Activated T-helper 1 cell treated with anti-CD3 and anti-CD28 coated beads, Interleukin-12 subunit alpha, Interleukin-12 subunit beta, Interleukin-2, Interleukin-4 antibody, amounts not matched to agents 30 ng/mL and 10 ng/mL and 1 ng/mL, durations not matched to agents 14 hours and 24 hours and 36 hours (primary cell): ENCODE measurements at regions not wholly inside any gene's neighbourhood (a gene's known extent, or its start where the extent isn't known, plus 50 kb on each side); places are given as distances from the start of the nearest gene placed in this dataset.

Experiments
- DNase-seq: peaks from one replicate; pipeline ENCODE4 v3.0.0; 2021; ENCODE audit warnings: low spot score
- H3K27ac Mint-ChIP-seq: one replicate; pipeline ENCODE4 v1.8.0; 2021; ENCODE audit warnings: mild to moderate bottlenecking, mixed read lengths
- H3K27me3 Mint-ChIP-seq: one replicate; pipeline ENCODE4 v1.8.0; 2022; ENCODE audit warnings: mild to moderate bottlenecking, moderate library complexity, mixed read lengths; ENCODE audit not compliant: insufficient read depth
- H3K36me3 Mint-ChIP-seq: one replicate; pipeline ENCODE4 v1.8.0; 2021; ENCODE audit warnings: low read depth, mixed read lengths
- H3K4me1 Mint-ChIP-seq: one replicate; pipeline ENCODE4 v1.8.0; 2021; ENCODE audit warnings: low read depth, mixed read lengths
- H3K4me3 Mint-ChIP-seq: one replicate; pipeline ENCODE4 v1.8.0; 2021; ENCODE audit warnings: mild to moderate bottlenecking, moderate library complexity, mixed read lengths
- H3K9me3 Mint-ChIP-seq: one replicate; pipeline ENCODE4 v1.8.0; 2021; ENCODE audit warnings: mixed read lengths
- intact Hi-C: fragments of 100-400 bp; cut with micrococcal nuclease; formaldehyde crosslinking; loops from one replicate; pipeline ENCODE4 v1.15.1; 2024

- Mint-ChIP-seq H3K9me3 (peaks cover 13% of the 10 kb centered on the region), H3K4me3 (no peak overlapping the region), H3K4me1 (no peaks in the 10 kb centered on the region), H3K27ac (no peak overlapping the region), H3K27me3 (no peaks in the 10 kb centered on the region), H3K36me3 (no peaks in the 10 kb centered on the region)
- intact Hi-C loops = no loop called here
- DNase-seq = no peak
These were observed 473.3 kb upstream of the PSMD7 start for GRCh38 chr16:73823205-73823849.

DNA sequence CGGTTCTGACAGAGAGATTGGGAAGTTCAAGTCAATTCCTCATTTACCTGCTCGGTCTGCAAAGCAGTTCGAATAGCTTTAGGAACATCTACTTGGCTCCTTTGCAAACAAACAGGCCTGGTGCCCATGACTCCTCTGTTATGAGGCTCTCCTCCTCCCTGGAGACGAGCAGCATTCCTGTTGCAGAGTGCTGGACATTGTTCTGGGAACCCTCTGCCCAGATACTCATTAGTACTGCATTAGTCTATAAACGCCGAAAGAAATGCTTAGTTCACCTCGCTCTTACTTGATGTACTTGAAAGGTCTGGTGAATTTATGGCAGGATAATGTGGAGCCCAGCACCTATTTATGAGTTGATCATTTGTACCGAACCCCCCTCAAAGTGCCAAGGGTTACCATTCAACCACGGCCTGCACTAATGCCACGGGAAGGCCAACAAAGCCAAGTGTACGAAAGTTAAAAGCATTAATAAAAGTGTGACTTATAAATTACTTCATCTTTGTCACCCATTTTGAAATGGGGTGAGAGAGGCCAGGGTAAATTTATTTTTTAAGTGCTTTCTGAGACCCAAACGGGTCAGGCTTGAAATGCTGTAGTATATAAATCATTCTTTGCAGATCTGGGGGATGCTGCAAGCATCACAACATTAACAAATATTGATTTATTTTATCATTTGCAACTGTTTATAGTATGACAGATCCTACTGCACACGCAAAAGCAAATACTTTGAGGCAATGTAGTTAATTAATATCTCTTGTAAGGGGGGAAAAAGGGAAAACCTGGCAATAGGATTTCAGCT is 478.9 kb upstream of the PSMD7 start:
- Mint-ChIP-seq H3K4me1 (no peaks in the 10 kb centered on the region), H3K9me3 (peaks cover 8% of the 10 kb centered on the region), H3K36me3 (no peaks in the 10 kb centered on the region), H3K27ac (no peak overlapping the region), H3K4me3 (no peak overlapping the region), H3K27me3 (no peaks in the 10 kb centered on the region)
- DNase-seq = no peak
- intact Hi-C loops = no loop called here

- no peak for DNase-seq
- intact Hi-C loops = no loop called here
- no peaks in the 10 kb centered on the region for H3K27me3 Mint-ChIP-seq
- no peaks in the 10 kb centered on the region for H3K4me1 Mint-ChIP-seq
- no peaks in the 10 kb centered on the region for H3K9me3 Mint-ChIP-seq
- H3K27ac Mint-ChIP-seq = no peak overlapping the region
- no peaks in the 10 kb centered on the region for H3K36me3 Mint-ChIP-seq
- H3K4me3 Mint-ChIP-seq = no peak overlapping the region
These were observed 483.1 kb upstream of the PSMD7 start for GRCh38 chr16:73813527-73813926.

DNA sequence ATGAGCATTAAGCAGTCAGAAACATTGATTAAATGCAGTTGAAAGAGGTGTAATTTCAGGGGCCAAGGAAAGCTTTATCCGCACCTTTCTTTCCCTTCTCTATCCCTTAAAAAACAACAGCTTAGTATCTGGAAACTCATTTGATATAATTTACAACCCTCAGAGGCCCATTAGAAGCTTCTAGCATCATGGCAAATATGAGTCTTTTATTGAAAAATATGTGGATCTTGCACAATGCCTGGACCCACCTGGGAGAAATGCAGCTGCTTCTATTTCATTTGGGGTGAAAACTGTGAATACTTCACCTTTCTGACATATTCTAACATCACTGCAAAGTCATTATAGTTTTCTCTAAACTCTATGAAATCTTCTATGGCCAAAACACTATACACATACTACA is 492.2 kb upstream of the PSMD7 start:
- H3K36me3 Mint-ChIP-seq = no peaks in the 10 kb centered on the region
- no peak overlapping the region for H3K4me3 Mint-ChIP-seq
- DNase-seq = no peak
- no peaks in the 10 kb centered on the region for H3K27me3 Mint-ChIP-seq
- no peak overlapping the region for H3K27ac Mint-ChIP-seq
- no peaks in the 10 kb centered on the region for H3K9me3 Mint-ChIP-seq
- intact Hi-C loops = no loop called here
- H3K4me1 Mint-ChIP-seq = no peaks in the 10 kb centered on the region

DNA sequence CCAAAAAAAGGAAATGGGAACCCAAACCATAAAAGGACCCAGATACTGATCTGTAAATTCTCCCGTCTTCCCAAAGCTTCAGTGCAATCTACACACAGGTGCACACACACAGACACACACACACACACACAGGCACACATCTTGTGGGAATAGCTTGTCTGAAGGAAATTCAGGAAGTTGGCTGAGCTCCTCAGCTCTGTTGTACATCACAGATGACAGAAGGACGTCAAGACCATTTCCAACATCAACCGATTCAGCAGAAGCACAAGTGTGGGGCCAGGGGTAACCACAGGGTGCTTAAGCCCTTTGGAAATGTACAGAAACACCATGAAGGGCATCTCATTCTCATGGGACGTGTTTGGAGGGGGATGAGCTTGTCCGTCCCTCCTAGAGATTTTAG is 498.1 kb upstream of the PSMD7 start:
- H3K36me3 Mint-ChIP-seq = no peaks in the 10 kb centered on the region
- intact Hi-C loops = no loop called here
- no peak overlapping the region for H3K4me3 Mint-ChIP-seq
- no peak for DNase-seq
- H3K27me3 Mint-ChIP-seq = no peaks in the 10 kb centered on the region
- no peaks in the 10 kb centered on the region for H3K4me1 Mint-ChIP-seq
- H3K27ac Mint-ChIP-seq = no peak overlapping the region
- no peaks in the 10 kb centered on the region for H3K9me3 Mint-ChIP-seq

- Mint-ChIP-seq H3K4me3 (no peak overlapping the region), H3K27ac (no peak overlapping the region), H3K4me1 (no peaks in the 10 kb centered on the region), H3K27me3 (no peaks in the 10 kb centered on the region), H3K9me3 (peaks cover 2% of the 10 kb centered on the region), H3K36me3 (no peaks in the 10 kb centered on the region)
- no peak for DNase-seq
- intact Hi-C loops = no loop called here
These were observed 499.5 kb upstream of the PSMD7 start for GRCh38 chr16:73797115-73797514.

DNA sequence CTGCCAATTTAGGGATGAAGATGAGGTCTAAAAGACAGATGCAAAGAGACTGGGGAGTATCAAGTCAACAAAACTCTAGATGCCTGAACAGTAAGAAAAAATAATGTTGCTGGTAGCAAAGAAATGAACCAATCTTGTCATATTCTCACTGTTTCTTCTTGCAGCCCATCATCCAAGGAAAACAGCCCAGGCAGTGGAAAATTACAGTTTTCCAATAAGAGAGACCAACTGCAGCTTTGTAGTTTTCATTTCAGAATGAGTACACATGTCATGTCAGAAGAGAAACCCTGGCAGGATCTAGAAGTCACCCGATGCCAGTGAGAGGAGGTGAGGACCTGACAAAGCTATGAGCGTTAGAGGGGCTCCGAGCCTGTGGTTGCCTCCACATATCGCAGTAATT is 500.4 kb upstream of the PSMD7 start:
- H3K36me3 Mint-ChIP-seq = no peaks in the 10 kb centered on the region
- no peak for DNase-seq
- no peaks in the 10 kb centered on the region for H3K27me3 Mint-ChIP-seq
- peaks cover 6% of the 10 kb centered on the region for H3K9me3 Mint-ChIP-seq
- intact Hi-C loops = no loop called here
- H3K27ac Mint-ChIP-seq = no peak overlapping the region
- H3K4me1 Mint-ChIP-seq = no peaks in the 10 kb centered on the region
- H3K4me3 Mint-ChIP-seq = no peak overlapping the region

DNA sequence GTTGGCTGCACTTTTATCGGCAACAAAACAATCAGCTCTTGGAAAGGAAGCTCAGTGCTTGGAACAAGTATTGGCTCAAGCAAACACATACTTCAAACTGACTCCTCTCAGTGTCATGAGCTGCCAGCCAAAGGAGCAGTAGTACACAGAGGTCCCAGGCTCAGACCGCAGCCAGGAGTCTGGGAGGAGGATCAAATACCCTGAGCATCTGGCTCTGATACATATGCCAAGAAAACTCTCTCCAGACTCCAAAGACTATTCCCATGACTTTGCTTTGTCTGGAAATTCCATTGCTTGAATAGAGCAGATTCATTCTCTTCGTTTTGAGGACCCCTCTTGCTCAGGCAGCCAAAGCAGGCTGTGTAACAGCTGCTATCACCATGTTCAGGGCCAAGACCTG is 501.6 kb upstream of the PSMD7 start:
- Mint-ChIP-seq H3K4me1 (no peaks in the 10 kb centered on the region), H3K4me3 (no peak overlapping the region), H3K36me3 (no peaks in the 10 kb centered on the region), H3K27ac (no peak overlapping the region), H3K27me3 (no peaks in the 10 kb centered on the region), H3K9me3 (peaks cover 6% of the 10 kb centered on the region)
- DNase-seq = no peak
- intact Hi-C loops = no loop called here

GRCh38 chr16:73793871-73794437 is 502.7 kb upstream of the PSMD7 start:
- DNase-seq = no peak
- Mint-ChIP-seq H3K27me3 (no peaks in the 10 kb centered on the region), H3K4me1 (no peaks in the 10 kb centered on the region), H3K9me3 (peaks cover 6% of the 10 kb centered on the region), H3K4me3 (no peak overlapping the region), H3K36me3 (no peaks in the 10 kb centered on the region), H3K27ac (no peak overlapping the region)
- intact Hi-C loops = no loop called here

DNA sequence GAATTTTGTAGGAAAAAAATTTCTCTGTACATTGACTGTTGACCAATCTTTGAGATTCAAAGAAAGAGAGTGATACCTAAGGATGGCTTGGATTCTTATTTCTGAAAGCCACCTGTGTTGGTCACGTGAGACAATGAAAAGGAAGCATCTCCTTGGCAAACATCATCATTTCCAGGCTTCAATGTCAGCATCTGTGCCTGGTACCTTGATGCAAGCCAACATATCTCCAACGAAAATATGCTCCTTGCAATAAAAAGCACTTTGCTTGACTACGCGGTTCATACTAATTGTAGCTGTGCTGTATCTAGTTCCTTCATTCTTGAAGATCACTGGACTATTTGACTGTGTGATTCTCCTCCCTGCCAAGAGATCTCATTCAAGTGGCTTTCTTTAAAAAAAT is 503.4 kb upstream of the PSMD7 start:
- H3K36me3 Mint-ChIP-seq = no peaks in the 10 kb centered on the region
- no peak for DNase-seq
- peaks cover 6% of the 10 kb centered on the region for H3K9me3 Mint-ChIP-seq
- H3K27me3 Mint-ChIP-seq = no peaks in the 10 kb centered on the region
- intact Hi-C loops = no loop called here
- H3K4me3 Mint-ChIP-seq = no peak overlapping the region
- no peaks in the 10 kb centered on the region for H3K4me1 Mint-ChIP-seq
- H3K27ac Mint-ChIP-seq = no peak overlapping the region

- H3K4me1 Mint-ChIP-seq = no peaks in the 10 kb centered on the region
- no peak overlapping the region for H3K27ac Mint-ChIP-seq
- no peak for DNase-seq
- intact Hi-C loops = no loop called here
- peaks cover 6% of the 10 kb centered on the region for H3K9me3 Mint-ChIP-seq
- no peak overlapping the region for H3K4me3 Mint-ChIP-seq
- H3K27me3 Mint-ChIP-seq = no peaks in the 10 kb centered on the region
- H3K36me3 Mint-ChIP-seq = no peaks in the 10 kb centered on the region
These were observed 504.2 kb upstream of the PSMD7 start for GRCh38 chr16:73792199-73793020.

- Mint-ChIP-seq H3K27me3 (no peaks in the 10 kb centered on the region), H3K27ac (no peak overlapping the region), H3K4me1 (no peaks in the 10 kb centered on the region), H3K9me3 (peaks cover 11% of the 10 kb centered on the region), H3K4me3 (no peak overlapping the region), H3K36me3 (no peaks in the 10 kb centered on the region)
- DNase-seq = no peak
- intact Hi-C loops = no loop called here
These were observed 515.3 kb upstream of the PSMD7 start for GRCh38 chr16:73781297-73781696.

DNA sequence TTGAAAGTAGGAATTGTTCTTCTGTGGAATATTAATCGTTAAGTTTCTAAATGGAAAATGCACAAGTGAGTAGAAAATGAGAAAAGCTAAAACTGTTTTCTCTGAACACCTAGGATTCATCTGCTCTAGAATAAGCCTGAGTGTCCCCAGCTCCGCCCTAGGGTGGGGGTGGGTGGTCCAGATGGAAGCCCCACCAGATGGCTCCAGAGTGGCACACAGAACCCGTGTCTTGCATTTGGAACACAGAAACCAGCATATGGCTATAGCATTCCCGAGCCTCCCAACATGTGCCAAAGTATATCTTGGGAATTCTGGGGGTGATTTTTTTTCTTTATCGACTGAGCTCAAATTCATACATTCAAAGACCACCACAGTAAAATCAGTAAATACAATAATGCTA is 517.7 kb upstream of the PSMD7 start:
- DNase-seq = no peak
- Mint-ChIP-seq H3K36me3 (no peaks in the 10 kb centered on the region), H3K27ac (no peak overlapping the region), H3K27me3 (no peaks in the 10 kb centered on the region), H3K4me1 (no peaks in the 10 kb centered on the region), H3K4me3 (no peak overlapping the region), H3K9me3 (peaks cover 7% of the 10 kb centered on the region)
- intact Hi-C loops = no loop called here
